CD8-positive, alpha-beta memory T cell (primary cell): ENCODE measurements at regions not wholly inside any gene's neighbourhood (a gene's known extent, or its start where the extent isn't known, plus 50 kb on each side); places are given as distances from the start of the nearest gene placed in this dataset.

ENCODE experiments used
- CTCF ChIA-PET: fragments of 350-600 bp; sonication (Branson Sonifier 250); formaldehyde crosslinking; loops from one replicate; lab custom pipeline; 2021; ENCODE audit warnings: antibody characterized with exemption; lab: Charles Lee
- POLR2A ChIA-PET: fragments of 350-600 bp; sonication (Branson Sonifier 250); formaldehyde crosslinking; loops from one replicate; lab custom pipeline; 2021; ENCODE audit warnings: antibody characterized with exemption; lab: Charles Lee
- DNase-seq, 5 donors: peaks; one replicate each; pipeline versions ENCODE4 v3.0.0 to v3.0.0-alpha.2; 2020 to 2022; ENCODE audit warnings: mixed read lengths in 1 of 5
- H3K27ac ChIP-seq: one replicate; pipeline ENCODE4 v1.7.0; 2013; ENCODE audit warnings: low read depth, mild to moderate bottlenecking, low read length, moderate library complexity
- H3K27me3 ChIP-seq: 2 replicates; pipeline ENCODE4 v1.7.0; 2013; ENCODE audit warnings: low read length, mild to moderate bottlenecking; ENCODE audit not compliant: insufficient read depth, poor library complexity, severe bottlenecking
- H3K36me3 ChIP-seq: 2 replicates; pipeline ENCODE4 v1.7.0; 2013; ENCODE audit warnings: mild to moderate bottlenecking, low read length, moderate library complexity; ENCODE audit not compliant: insufficient read depth
- H3K4me1 ChIP-seq: 2 replicates; pipeline ENCODE4 v1.7.0; 2013; ENCODE audit warnings: mild to moderate bottlenecking, low read length, moderate library complexity; ENCODE audit not compliant: insufficient read depth
- H3K4me3 ChIP-seq: 2 replicates; pipeline ENCODE4 v1.7.0; 2013; ENCODE audit warnings: mild to moderate bottlenecking, low read length
- H3K9me3 ChIP-seq: 2 replicates; pipeline ENCODE4 v1.7.0; 2013; ENCODE audit warnings: mild to moderate bottlenecking, low read length
- H3K27ac Mint-ChIP-seq, 8 donors: one replicate each; pipeline ENCODE4 v1.8.0; 2020 to 2021; ENCODE audit warnings: mixed read lengths in 8 of 8, mild to moderate bottlenecking in 6 of 8, inconsistent platforms in 3 of 8, moderate library complexity in 3 of 8
- H3K27me3 Mint-ChIP-seq, 2 donors: one replicate each; pipeline ENCODE4 v1.8.0; 2020 to 2021; ENCODE audit warnings: mixed read lengths in 2 of 2, mild to moderate bottlenecking in 1 of 2, moderate library complexity in 1 of 2
- H3K36me3 Mint-ChIP-seq, 3 donors: one replicate each; pipeline ENCODE4 v1.8.0; 2020 to 2021; ENCODE audit warnings: mixed read lengths in 3 of 3, inconsistent platforms in 1 of 3, mild to moderate bottlenecking in 1 of 3
- H3K4me1 Mint-ChIP-seq, 3 donors: one replicate each; pipeline ENCODE4 v1.8.0; 2020 to 2021; ENCODE audit warnings: mixed read lengths in 3 of 3, inconsistent platforms in 1 of 3, mild to moderate bottlenecking in 1 of 3
- H3K4me3 Mint-ChIP-seq, 7 donors: one replicate each; pipeline ENCODE4 v1.8.0; 2020 to 2021; ENCODE audit warnings: mixed read lengths in 7 of 7, mild to moderate bottlenecking in 6 of 7, moderate library complexity in 4 of 7, inconsistent platforms in 2 of 7
- H3K9me3 Mint-ChIP-seq, 5 donors: one replicate each; pipeline ENCODE4 v1.8.0; 2020 to 2022; ENCODE audit warnings: mixed read lengths in 5 of 5, mild to moderate bottlenecking in 3 of 5, moderate library complexity in 2 of 5, inconsistent platforms in 1 of 5

DNA sequence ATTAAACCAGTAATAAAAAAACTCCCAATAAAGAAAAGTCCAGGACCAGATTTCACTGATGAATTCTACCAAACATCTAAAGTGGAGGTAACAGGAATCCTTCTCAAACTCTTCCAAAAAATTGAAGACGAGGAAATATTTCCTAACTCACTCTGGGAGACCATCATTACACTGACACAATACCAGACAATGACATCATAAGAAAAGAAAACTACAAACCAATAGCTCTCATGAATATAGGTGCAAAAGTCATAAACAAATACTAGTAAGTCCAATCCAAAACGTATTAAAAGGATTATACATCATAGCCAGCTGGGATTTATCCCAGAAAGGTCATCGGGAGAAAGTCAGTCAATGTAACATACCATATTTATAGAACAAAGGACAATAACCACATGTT is 94.0 kb upstream of the RAB18 start:
- no peaks in the 10 kb centered on the region for H3K4me1 ChIP-seq
- H3K27me3 ChIP-seq: no peaks in the 10 kb centered on the region
- no peaks in the 10 kb centered on the region for H3K9me3 Mint-ChIP-seq
- no peak overlapping the region for H3K4me3 Mint-ChIP-seq
- no peaks in the 10 kb centered on the region for H3K36me3 Mint-ChIP-seq
- H3K27ac Mint-ChIP-seq: no peak overlapping the region
- ChIA-PET POLR2A (no interaction called here), CTCF (no interaction called here)
- H3K36me3 ChIP-seq: no peaks in the 10 kb centered on the region
- no peak overlapping the region for H3K27ac ChIP-seq
- no peaks in the 10 kb centered on the region for H3K9me3 ChIP-seq
- H3K27me3 Mint-ChIP-seq: peaks cover 10 to 23% of the 10 kb centered on the region in 2 donors
- no peaks in the 10 kb centered on the region for H3K4me1 Mint-ChIP-seq
- no peak overlapping the region for H3K4me3 ChIP-seq
- DNase-seq: no peak

DNA sequence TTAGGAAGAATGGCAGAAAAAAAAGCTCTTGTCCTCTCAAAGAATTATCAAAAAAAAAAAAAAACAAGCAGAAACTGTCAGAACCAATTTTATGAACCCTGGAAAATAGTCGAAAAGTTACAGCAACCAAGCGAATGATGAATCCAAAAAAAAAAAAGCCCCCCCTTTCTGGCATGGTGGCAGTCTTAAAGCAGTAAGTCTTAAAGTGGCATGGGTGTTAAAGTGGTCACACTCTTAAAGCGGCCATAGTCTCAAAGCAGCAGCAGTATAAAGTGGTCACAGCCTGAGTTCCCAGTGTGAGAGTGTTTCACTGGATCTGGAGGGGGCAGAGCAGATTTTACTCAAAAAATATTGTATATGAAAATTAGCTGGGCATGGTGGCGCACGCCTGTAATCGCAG is 96.8 kb upstream of the RAB18 start:
- Histone ChIP-seq H3K27ac (no peak overlapping the region), H3K9me3 (no peaks in the 10 kb centered on the region), H3K4me1 (no peaks in the 10 kb centered on the region), H3K27me3 (no peaks in the 10 kb centered on the region), H3K36me3 (no peaks in the 10 kb centered on the region), H3K4me3 (no peak overlapping the region)
- no peak for DNase-seq
- peaks cover 10 to 24% of the 10 kb centered on the region in 2 donors for H3K27me3 Mint-ChIP-seq
- H3K36me3 Mint-ChIP-seq: no peaks in the 10 kb centered on the region
- H3K9me3 Mint-ChIP-seq: no peaks in the 10 kb centered on the region
- H3K4me3 Mint-ChIP-seq: no peak overlapping the region
- ChIA-PET POLR2A (interaction anchor here (0.6 kb wide), 1 partner anchor 20 kb away, joined by 3 read pairs; no protein-coding TSS in a partner anchor), CTCF (no interaction called here)
- H3K27ac Mint-ChIP-seq: no peak overlapping the region
- no peaks in the 10 kb centered on the region for H3K4me1 Mint-ChIP-seq

DNA sequence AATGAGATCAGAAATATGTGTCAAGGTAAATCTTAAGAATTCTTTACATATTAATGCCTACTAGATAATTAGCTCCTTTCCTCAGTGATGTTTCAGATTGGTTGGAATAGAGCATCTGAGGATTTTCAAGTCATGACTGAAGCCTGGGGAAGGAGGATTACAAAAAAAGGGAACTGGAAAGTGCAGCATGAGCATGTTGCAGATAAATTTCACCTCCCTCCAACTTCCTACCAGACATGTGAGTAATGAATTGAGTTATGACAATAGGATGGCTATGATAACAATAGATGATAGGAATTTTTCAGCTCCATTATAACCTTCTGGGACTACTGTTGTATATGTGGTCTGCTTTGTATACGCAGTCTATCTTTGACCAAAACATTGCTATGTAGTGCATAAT is 104.2 kb upstream of the RAB18 start:
- Histone ChIP-seq H3K9me3 (no peaks in the 10 kb centered on the region), H3K27me3 (no peaks in the 10 kb centered on the region), H3K4me1 (no peaks in the 10 kb centered on the region), H3K36me3 (no peaks in the 10 kb centered on the region), H3K27ac (no peak overlapping the region), H3K4me3 (no peak overlapping the region)
- H3K9me3 Mint-ChIP-seq: no peaks in the 10 kb centered on the region
- H3K4me3 Mint-ChIP-seq: no peak overlapping the region
- peaks cover 6 to 32% of the 10 kb centered on the region in 2 donors for H3K27me3 Mint-ChIP-seq
- H3K27ac Mint-ChIP-seq: no peak overlapping the region
- no peak for DNase-seq
- no peaks in the 10 kb centered on the region for H3K4me1 Mint-ChIP-seq
- no peaks in the 10 kb centered on the region for H3K36me3 Mint-ChIP-seq
- ChIA-PET CTCF (no interaction called here), POLR2A (no interaction called here)

- Histone ChIP-seq H3K36me3 (no peaks in the 10 kb centered on the region), H3K4me3 (no peak overlapping the region), H3K27ac (no peak overlapping the region), H3K4me1 (no peaks in the 10 kb centered on the region), H3K9me3 (no peaks in the 10 kb centered on the region), H3K27me3 (no peaks in the 10 kb centered on the region)
- Mint-ChIP-seq H3K27ac (no peak overlapping the region), H3K9me3 (peaks cover 0 to 4% (median 0%) of the 10 kb centered on the region in 5 donors), H3K27me3 (peaks cover 17 to 44% of the 10 kb centered on the region in 2 donors), H3K4me3 (no peak overlapping the region), H3K4me1 (no peaks in the 10 kb centered on the region), H3K36me3 (peaks cover 0 to 8% (median 0%) of the 10 kb centered on the region in 3 donors)
- POLR2A ChIA-PET: no interaction called here
- no peak for DNase-seq
- CTCF ChIA-PET: no interaction called here
Observed at GRCh38 chr10:27393961-27394360, 110.1 kb upstream of the RAB18 start.

- POLR2A ChIA-PET: no interaction called here
- H3K27ac ChIP-seq: no peak overlapping the region
- H3K36me3 ChIP-seq: no peaks in the 10 kb centered on the region
- peaks cover 0 to 8% (median 0%) of the 10 kb centered on the region in 3 donors for H3K36me3 Mint-ChIP-seq
- H3K27me3 ChIP-seq: no peaks in the 10 kb centered on the region
- H3K4me3 ChIP-seq: no peak overlapping the region
- H3K9me3 Mint-ChIP-seq: peaks cover 0 to 4% (median 0%) of the 10 kb centered on the region in 5 donors
- H3K27me3 Mint-ChIP-seq: peaks cover 17 to 38% of the 10 kb centered on the region in 2 donors
- no peaks in the 10 kb centered on the region for H3K4me1 Mint-ChIP-seq
- H3K4me3 Mint-ChIP-seq: no peak overlapping the region
- no peak for DNase-seq
- no peak overlapping the region for H3K27ac Mint-ChIP-seq
- CTCF ChIA-PET: no interaction called here
- H3K4me1 ChIP-seq: no peaks in the 10 kb centered on the region
- H3K9me3 ChIP-seq: no peaks in the 10 kb centered on the region
Observed at GRCh38 chr10:27392606-27393005, 111.5 kb upstream of the RAB18 start.

- Mint-ChIP-seq H3K4me1 (no peaks in the 10 kb centered on the region), H3K36me3 (peaks cover 0 to 8% (median 0%) of the 10 kb centered on the region in 3 donors), H3K4me3 (no peak overlapping the region), H3K9me3 (peaks cover 0 to 4% (median 0%) of the 10 kb centered on the region in 5 donors), H3K27me3 (peaks cover 19 to 37% of the 10 kb centered on the region in 2 donors), H3K27ac (no peak overlapping the region)
- Histone ChIP-seq H3K27me3 (no peaks in the 10 kb centered on the region), H3K4me3 (no peak overlapping the region), H3K27ac (no peak overlapping the region), H3K36me3 (no peaks in the 10 kb centered on the region), H3K4me1 (no peaks in the 10 kb centered on the region), H3K9me3 (no peaks in the 10 kb centered on the region)
- DNase-seq: no peak
- CTCF ChIA-PET: no interaction called here
- POLR2A ChIA-PET: no interaction called here
Observed at GRCh38 chr10:27391916-27392315, 112.2 kb upstream of the RAB18 start.

GRCh38 chr10:27391325-27391724 is 112.8 kb upstream of the RAB18 start:
- Mint-ChIP-seq H3K4me1 (no peaks in the 10 kb centered on the region), H3K36me3 (peaks cover 0 to 8% (median 0%) of the 10 kb centered on the region in 3 donors), H3K27ac (no peak overlapping the region), H3K4me3 (no peak overlapping the region), H3K27me3 (peaks cover 21 to 43% of the 10 kb centered on the region in 2 donors), H3K9me3 (peaks cover 0 to 4% (median 0%) of the 10 kb centered on the region in 5 donors)
- no peaks in the 10 kb centered on the region for H3K27me3 ChIP-seq
- no peaks in the 10 kb centered on the region for H3K36me3 ChIP-seq
- H3K9me3 ChIP-seq: no peaks in the 10 kb centered on the region
- no peak overlapping the region for H3K4me3 ChIP-seq
- no peak overlapping the region for H3K27ac ChIP-seq
- no peaks in the 10 kb centered on the region for H3K4me1 ChIP-seq
- no peak for DNase-seq
- POLR2A ChIA-PET: no interaction called here
- CTCF ChIA-PET: no interaction called here

- Mint-ChIP-seq H3K27ac (no peak overlapping the region), H3K4me3 (no peak overlapping the region), H3K27me3 (peaks cover 21 to 48% of the 10 kb centered on the region in 2 donors), H3K36me3 (peaks cover 0 to 8% (median 0%) of the 10 kb centered on the region in 3 donors), H3K4me1 (no peaks in the 10 kb centered on the region), H3K9me3 (peaks cover 0 to 4% (median 0%) of the 10 kb centered on the region in 5 donors)
- Histone ChIP-seq H3K4me3 (no peak overlapping the region), H3K27ac (no peak overlapping the region), H3K27me3 (no peaks in the 10 kb centered on the region), H3K36me3 (no peaks in the 10 kb centered on the region), H3K9me3 (no peaks in the 10 kb centered on the region), H3K4me1 (no peaks in the 10 kb centered on the region)
- no peak for DNase-seq
- POLR2A ChIA-PET: no interaction called here
- CTCF ChIA-PET: no interaction called here
Observed at GRCh38 chr10:27390681-27391080, 113.4 kb upstream of the RAB18 start.
